OCI-LY3 (cell line): ENCODE measurements at regions not wholly inside any gene's neighbourhood (a gene's known extent, or its start where the extent isn't known, plus 50 kb on each side); places are given as distances from the start of the nearest gene placed in this dataset.

Source experiments
- H2AFZ ChIP-seq: fragments of 200-600, 300-600 bp; shearing (Covaris generic); 2 replicates; pipeline ENCODE4 v1.6.0; 2014; ENCODE audit warnings: antibody characterized with exemption, low read depth, low read length
- H3K27ac ChIP-seq: fragments of 200-600, 300-600 bp; sonication (generic); 2 replicates; pipeline ENCODE4 v1.5.1; 2014; ENCODE audit warnings: mild to moderate bottlenecking, low read length, moderate library complexity, mixed read lengths
- H3K27me3 ChIP-seq: fragments of 200-600, 300-600 bp; sonication (generic); 2 replicates; pipeline ENCODE4 v1.6.1; 2014; ENCODE audit warnings: low read depth, low read length, mixed read lengths
- H3K36me3 ChIP-seq: fragments of 200-600, 300-600 bp; sonication (generic); replicated peaks from 2 replicates; pipeline ENCODE3; 2014; ENCODE audit warnings: low read depth, low read length, mixed read lengths
- H3K4me1 ChIP-seq: fragments of 300-600, 200-600 bp; sonication (generic); 2 replicates; pipeline ENCODE4 v1.6.1; 2014; ENCODE audit warnings: low read length, mixed read lengths
- H3K4me2 ChIP-seq: fragments of 200-600, 300-600 bp; sonication (generic); 2 replicates; pipeline ENCODE4 v1.6.1; 2014; ENCODE audit warnings: low read length, mixed read lengths
- H3K4me3 ChIP-seq: fragments of 300-600, 200-600 bp; sonication (generic); 2 replicates; pipeline ENCODE4 v1.5.1; 2014; ENCODE audit warnings: antibody characterized with exemption, mild to moderate bottlenecking, low read length, moderate library complexity
- H3K79me2 ChIP-seq: fragments of 300-600, 200-600 bp; shearing (Covaris generic); 2 replicates; pipeline ENCODE4 v1.6.1; 2014; ENCODE audit warnings: mild to moderate bottlenecking, low read length, mixed read lengths
- H3K9ac ChIP-seq: fragments of 300-600, 200-600 bp; shearing (Covaris generic); 2 replicates; pipeline ENCODE4 v1.6.0; 2014; ENCODE audit warnings: mild to moderate bottlenecking, low read length, moderate library complexity
- H3K9me3 ChIP-seq: fragments of 200-600, 300-600 bp; shearing (Covaris generic); 2 replicates; pipeline ENCODE4 v1.6.1; 2014; ENCODE audit warnings: low read length, mixed read lengths; ENCODE audit not compliant: insufficient read depth
- H4K20me1 ChIP-seq: fragments of 200-600, 300-600 bp; sonication (generic); 2 replicates; pipeline ENCODE4 v1.6.1; 2016; ENCODE audit warnings: low read length, mixed read lengths; ENCODE audit not compliant: insufficient read depth
- CTCF ChIP-seq: fragments of 200-600, 300-600 bp; sonication (generic); IDR thresholded peaks from 2 replicates; pipeline ENCODE4 v1.5.1; 2014; ENCODE audit warnings: antibody characterized with exemption, low read length, low read depth
- EZH2phosphoT487 ChIP-seq: fragments of 200-600 bp; shearing (Covaris generic); IDR thresholded peaks from 2 replicates; pipeline ENCODE4 v1.6.1; 2018; ENCODE audit warnings: antibody characterized with exemption, mixed run types, low read depth

GRCh38 chr4:187071946-187072600 is 348.4 kb upstream of the FAT1 start:
- Histone ChIP-seq H3K79me2 (no peaks in the 10 kb centered on the region), H2AFZ (no peak overlapping the region), H3K9me3 (no peaks in the 10 kb centered on the region), H3K4me3 (no peak overlapping the region), H3K4me2 (no peak overlapping the region), H4K20me1 (no peaks in the 10 kb centered on the region), H3K9ac (no peak overlapping the region), H3K27me3 (no peaks in the 10 kb centered on the region), H3K4me1 (no peaks in the 10 kb centered on the region), H3K27ac (no peak overlapping the region), H3K36me3 (no peaks in the 10 kb centered on the region)
- TF ChIP-seq CTCF: no peak

GRCh38 chr4:187073820-187074219 is 350.2 kb upstream of the FAT1 start:
- no peaks in the 10 kb centered on the region for H3K9me3 ChIP-seq

GRCh38 chr4:187075514-187075913 is 351.9 kb upstream of the FAT1 start:
- no peak for TF ChIP-seq CTCF
- no peak for TF ChIP-seq EZH2phosphoT487

More at GRCh38 chr4:187073820-187074219, 350.2 kb upstream of the FAT1 start:
- Histone ChIP-seq H3K79me2 (no peaks in the 10 kb centered on the region), H3K36me3 (no peaks in the 10 kb centered on the region), H3K27me3 (no peaks in the 10 kb centered on the region), H3K27ac (no peak overlapping the region), H4K20me1 (no peaks in the 10 kb centered on the region), H3K9ac (no peak overlapping the region), H2AFZ (no peak overlapping the region), H3K4me1 (no peaks in the 10 kb centered on the region), H3K4me3 (no peak overlapping the region), H3K4me2 (no peak overlapping the region)
- TF ChIP-seq EZH2phosphoT487 (no peak), CTCF (no peak)

GRCh38 chr4:187077744-187078401 is 354.2 kb upstream of the FAT1 start:
- no peak overlapping the region for H3K4me3 ChIP-seq
- H3K27me3 ChIP-seq: no peaks in the 10 kb centered on the region
- no peaks in the 10 kb centered on the region for H3K36me3 ChIP-seq
- TF ChIP-seq EZH2phosphoT487 (no peak), CTCF (no peak)
- no peak overlapping the region for H2AFZ ChIP-seq
- H3K79me2 ChIP-seq: no peaks in the 10 kb centered on the region
- H3K9ac ChIP-seq: no peak overlapping the region
- no peak overlapping the region for H3K27ac ChIP-seq
- H3K4me1 ChIP-seq: no peaks in the 10 kb centered on the region
- no peaks in the 10 kb centered on the region for H4K20me1 ChIP-seq
- no peak overlapping the region for H3K4me2 ChIP-seq
- no peaks in the 10 kb centered on the region for H3K9me3 ChIP-seq

More at GRCh38 chr4:187075514-187075913, 351.9 kb upstream of the FAT1 start:
- no peaks in the 10 kb centered on the region for H3K79me2 ChIP-seq
- H3K9ac ChIP-seq: no peak overlapping the region
- H3K4me2 ChIP-seq: no peak overlapping the region
- no peaks in the 10 kb centered on the region for H4K20me1 ChIP-seq
- no peaks in the 10 kb centered on the region for H3K4me1 ChIP-seq
- no peaks in the 10 kb centered on the region for H3K27me3 ChIP-seq
- H3K27ac ChIP-seq: no peak overlapping the region
- no peaks in the 10 kb centered on the region for H3K9me3 ChIP-seq
- H3K4me3 ChIP-seq: no peak overlapping the region
- H3K36me3 ChIP-seq: no peaks in the 10 kb centered on the region
- H2AFZ ChIP-seq: no peak overlapping the region
